Stimulated activated CD4-positive, alpha-beta T cell treated with anti-CD3 and anti-CD28 coated beads, Interleukin-1b, Interleukin-23, amount 100 ng/mL, for 48 hours (primary cell): ENCODE measurements at regions not wholly inside any gene's neighbourhood (a gene's known extent, or its start where the extent isn't known, plus 50 kb on each side); places are given as distances from the start of the nearest gene placed in this dataset.

Source experiments
- DNase-seq: peaks from one replicate; pipeline ENCODE4 v3.0.0-alpha.2; 2020

- no peak for DNase-seq
Measured at GRCh38 chr5:125348936-125349831, 602.7 kb upstream of the ZNF608 start.

DNA sequence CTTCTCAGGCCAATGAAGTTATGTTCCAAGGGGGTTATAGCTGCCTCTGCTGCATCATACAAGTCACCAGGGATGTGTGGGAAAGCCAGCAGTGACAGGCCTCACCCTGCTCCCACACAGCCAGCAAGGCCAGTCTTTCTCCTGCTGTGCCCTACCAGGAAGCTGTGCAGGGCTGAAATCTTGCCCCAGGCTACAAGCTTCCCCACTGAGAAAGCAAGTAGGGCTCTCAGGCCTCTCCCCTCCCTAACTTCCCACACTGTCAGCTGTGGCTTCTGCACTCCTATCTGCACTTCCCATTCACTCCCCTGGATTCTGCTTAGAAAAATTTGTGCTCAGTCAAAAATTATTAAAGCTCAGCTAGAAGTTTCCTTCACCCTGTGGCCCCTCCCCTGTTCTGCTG lies 611.2 kb upstream of the ZNF608 start:
- DNase-seq = no peak

- no peak for DNase-seq
Measured at GRCh38 chr5:125365747-125366146, 619.3 kb upstream of the ZNF608 start.

DNA sequence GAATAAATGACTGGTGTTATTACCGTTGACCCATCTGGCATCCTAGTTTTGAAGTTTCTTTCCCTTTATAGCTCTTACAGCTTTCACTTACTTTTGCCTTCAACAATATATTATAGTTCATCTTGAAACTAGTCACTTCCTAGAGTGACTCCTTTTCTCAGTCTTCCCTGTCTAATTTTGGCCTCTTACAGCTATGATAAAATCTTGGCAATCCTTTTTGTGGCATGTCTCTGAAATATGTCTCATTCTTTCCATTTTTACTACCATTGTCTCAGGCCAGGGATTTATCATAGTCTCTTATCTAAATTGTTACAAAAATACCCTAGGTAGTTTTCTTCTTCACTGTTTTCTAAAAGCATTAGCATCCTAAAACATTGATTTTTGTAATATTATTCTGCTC lies 621.3 kb upstream of the ZNF608 start:
- DNase-seq = no peak

DNA sequence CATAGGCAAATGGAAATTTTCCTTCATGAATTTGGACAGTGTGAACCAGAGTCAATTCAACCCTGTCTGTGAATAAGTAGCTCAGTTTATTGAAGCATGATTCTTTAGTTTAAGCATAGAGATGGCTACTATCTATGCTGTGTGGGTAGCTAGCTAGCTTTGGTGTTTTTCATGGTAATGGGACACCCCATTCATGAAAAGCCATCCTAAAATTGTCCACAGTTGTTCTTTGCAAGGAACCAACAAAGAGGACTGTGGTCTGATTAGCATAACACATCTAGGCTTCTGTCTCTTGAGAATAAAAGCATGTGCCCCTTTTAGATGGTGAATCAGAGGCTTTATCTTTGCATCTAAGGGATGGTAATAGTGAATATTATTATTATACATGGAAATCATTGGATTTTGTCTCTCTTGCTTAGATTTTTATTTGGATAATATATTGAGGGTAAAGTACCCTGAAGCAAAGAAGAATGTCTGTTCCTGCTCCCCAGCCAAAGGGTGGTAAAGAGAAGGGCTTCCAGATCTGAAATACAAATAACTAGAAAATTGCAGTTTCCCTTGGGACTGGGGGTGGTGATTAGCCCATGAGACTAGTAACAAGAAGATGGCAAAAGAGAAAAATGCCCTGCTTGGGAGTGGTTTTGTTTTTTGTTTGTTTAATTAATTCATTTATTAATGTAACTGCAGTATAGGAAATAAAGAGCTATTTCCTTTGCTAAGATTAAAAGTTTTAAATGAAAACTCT lies 624.2 kb upstream of the ZNF608 start:
- DNase-seq = no peak

- DNase-seq = no peak
Measured at GRCh38 chr5:125372694-125373631, 626.5 kb upstream of the ZNF608 start.

DNA sequence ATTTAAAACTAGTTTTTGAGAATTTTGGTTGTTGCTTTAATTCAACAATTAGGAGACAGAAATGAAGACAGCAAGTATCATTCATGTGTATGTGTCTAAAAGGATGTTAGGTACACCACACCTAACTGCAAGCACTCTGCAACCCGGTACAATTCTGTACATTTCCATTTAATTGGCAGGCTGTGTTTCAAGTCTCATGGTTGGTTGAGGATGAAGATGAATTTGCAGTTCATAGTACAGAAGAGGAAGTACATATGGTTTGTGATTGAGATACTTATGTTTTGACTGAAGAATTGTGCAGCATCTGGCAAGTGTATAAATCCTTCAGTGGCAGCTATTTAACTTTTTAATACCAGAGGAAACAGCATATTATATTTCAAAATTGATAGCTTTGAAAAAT lies 628.7 kb upstream of the ZNF608 start:
- DNase-seq = no peak

DNA sequence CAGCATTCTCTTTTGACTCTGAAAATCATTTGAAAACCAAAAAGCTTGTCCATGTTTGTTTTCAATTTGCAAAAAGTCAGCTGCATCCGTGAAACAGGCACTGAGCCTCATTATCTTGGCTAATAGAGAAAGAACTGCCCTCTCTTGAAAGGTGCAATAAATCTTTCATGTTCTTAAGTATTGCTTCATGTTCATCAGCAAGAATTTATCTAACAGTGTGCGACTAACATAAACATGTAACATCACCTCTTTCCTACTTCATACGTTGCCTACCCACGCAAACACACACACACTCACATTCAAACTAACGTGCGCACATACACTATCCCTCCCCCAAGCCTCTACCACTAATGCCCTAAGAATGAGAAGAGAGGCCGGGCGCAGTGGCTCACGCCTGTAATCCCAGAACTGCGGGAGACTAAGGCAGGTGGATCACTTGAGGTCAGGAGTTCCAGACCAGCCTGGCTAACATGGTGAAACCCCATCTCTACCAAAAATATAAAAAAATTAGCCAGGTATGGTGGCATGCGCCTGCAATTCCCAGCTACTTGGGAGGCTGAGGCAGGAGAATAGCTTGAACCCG lies 629.7 kb upstream of the ZNF608 start:
- no peak for DNase-seq

DNA sequence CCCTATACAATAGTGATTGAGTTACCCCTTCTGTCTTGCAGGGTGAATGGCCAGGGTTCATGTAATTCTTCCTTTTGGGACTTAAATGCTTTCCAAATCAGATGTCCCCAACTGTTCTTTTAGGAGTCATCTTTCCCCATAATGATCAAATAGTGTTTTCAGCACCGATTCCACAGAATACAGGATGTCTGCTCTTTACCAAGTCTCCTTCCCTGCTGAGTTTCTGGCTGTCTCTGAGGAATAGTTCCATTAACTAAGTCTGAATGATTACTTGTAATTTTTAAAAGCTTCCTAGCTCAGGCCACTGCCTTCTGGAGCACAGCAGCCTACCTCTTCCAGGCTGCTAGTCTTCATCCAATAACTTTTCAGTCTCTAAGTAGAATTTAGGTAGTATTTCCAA lies 630.7 kb upstream of the ZNF608 start:
- DNase-seq = no peak

DNA sequence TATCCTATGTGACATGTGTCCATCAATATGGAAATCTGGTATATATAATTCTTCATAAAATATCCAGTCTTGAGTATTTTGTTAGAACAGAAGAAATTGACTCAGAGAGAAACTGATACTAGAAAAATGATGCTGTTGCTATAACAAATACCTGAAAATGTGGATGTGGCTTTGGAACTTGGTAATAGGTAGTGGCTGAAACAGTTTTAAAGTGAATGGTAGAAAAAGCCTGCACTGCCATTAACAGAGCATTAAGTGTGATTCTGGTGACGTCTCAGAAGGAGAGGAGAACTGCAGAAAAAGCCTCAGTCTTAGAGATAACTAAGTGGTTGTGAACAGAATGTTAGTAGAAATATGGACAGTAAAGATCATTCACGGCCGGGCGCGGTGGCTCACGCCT lies 634.9 kb upstream of the ZNF608 start:
- DNase-seq = no peak

GRCh38 chr5:125384071-125384470 lies 637.6 kb upstream of the ZNF608 start:
- no peak for DNase-seq

GRCh38 chr5:125390326-125390725 lies 643.9 kb upstream of the ZNF608 start:
- no peak for DNase-seq

GRCh38 chr5:125393221-125393815 lies 646.9 kb upstream of the ZNF608 start:
- no peak for DNase-seq

- DNase-seq = no peak
Measured at GRCh38 chr5:125394661-125395280, 648.3 kb upstream of the ZNF608 start.

DNA sequence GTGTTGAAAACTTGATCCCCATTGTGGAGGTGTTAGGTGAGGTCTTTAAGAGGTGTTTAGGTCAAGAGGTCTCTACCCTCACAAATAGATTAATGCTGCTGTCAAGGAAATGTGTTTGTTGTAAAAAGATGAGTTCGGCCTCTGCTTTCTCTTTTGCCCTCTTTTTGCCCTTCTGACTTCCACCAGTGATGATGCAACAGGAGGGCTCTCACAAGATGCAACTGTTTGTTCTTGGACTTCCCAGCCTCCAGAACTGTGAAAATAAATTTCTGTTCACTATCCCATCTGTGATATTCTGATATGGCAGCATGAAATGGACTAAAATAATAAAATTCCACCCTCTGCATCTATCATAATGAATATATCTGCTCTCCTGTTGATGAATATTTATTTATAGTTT lies 650.0 kb upstream of the ZNF608 start:
- no peak for DNase-seq

GRCh38 chr5:125398466-125398865 lies 652.0 kb upstream of the ZNF608 start:
- DNase-seq = no peak

- no peak for DNase-seq
Measured at GRCh38 chr5:125399885-125400284, 653.4 kb upstream of the ZNF608 start.

DNA sequence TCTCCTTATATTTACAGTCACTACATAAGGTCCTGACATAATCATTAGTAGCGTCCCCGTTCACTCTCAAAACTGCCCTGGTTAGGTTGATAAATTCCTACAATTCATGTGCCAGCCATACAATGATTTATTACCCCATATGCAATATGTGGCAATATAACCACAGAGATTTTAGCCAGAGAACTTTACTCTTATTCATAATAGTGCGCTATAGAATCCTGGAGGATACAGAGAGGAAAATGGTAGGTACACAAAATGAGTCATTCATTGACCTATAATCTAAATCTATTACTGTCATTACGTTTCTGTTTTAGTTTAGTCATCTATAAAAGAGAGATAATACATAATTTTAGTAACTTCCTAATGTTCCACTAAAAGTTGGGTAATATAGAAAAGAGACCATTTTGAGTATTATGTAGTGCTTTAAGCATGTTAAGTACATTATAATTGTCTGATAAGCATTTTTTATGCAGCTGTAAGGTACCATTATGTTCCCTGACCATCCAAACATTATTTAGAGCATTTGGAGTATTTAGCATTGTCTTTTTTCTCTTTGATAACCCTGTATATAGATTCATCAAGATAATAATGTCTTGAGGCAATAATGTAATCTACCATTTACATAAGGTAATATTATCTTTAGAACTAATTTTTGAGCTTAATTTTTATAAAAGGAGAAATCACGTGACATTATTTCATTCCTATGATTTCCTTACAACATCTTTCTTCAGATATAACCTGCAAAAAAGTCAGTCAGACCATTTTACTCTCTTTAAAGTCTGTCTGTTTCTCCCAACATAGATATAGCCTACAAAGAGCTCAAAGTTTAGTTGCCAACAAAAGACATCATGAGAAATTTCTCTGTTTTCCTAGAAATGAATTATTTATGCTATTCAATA lies 655.5 kb upstream of the ZNF608 start:
- DNase-seq = no peak

DNA sequence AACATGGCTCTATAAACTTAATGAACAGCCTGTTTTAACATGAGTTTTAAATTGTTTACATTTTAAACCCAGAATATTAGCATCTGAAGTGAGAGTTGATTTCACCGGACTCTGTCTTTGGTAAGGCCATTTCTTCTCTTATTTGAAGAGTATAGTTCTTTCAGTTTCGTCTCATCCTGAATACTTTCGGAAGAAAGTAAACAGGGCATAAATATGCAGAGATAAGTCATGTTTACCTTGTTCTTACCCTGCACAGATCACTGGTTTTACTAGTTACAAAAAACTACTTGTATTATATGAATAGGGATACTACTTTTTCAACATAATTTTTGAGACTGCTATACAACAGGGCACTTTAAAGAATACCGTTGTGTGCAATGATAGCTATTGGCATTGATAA lies 656.3 kb upstream of the ZNF608 start:
- no peak for DNase-seq

DNA sequence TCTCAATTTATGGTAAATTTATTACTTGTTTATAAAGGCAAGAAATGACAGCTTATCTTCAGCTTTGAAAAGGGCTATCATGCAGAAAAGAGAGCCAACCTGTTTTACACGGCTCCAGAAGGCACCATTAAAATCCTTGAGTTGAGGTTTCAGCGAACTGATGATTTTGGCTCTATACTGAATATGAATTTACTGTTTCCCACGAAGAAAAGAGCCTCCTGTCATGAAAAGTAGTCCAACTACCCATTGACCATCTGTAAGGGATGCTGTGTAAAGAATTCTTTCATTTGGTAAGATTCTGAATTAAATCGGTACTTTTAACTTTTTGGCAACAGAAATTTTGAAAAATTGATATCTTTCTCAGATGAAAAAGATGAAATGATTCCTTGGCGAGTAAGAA lies 657.6 kb upstream of the ZNF608 start:
- no peak for DNase-seq
